AG04450 (cell line): ENCODE measurements at regions not wholly inside any gene's neighbourhood (a gene's known extent, or its start where the extent isn't known, plus 50 kb on each side); places are given as distances from the start of the nearest gene placed in this dataset.

Experiments
- CTCF ChIA-PET: fragments of 300-600, 350-600 bp; formaldehyde crosslinking; extraction: SDS; loops from one replicate; lab custom pipeline; 2022; ENCODE audit warnings: antibody characterized with exemption, inconsistent platforms; lab: Charles Lee
- POLR2A ChIA-PET: fragments of 350-600 bp; formaldehyde crosslinking; extraction: SDS; loops from one replicate; lab custom pipeline; 2021; ENCODE audit warnings: antibody characterized with exemption, inconsistent platforms; lab: Yijun Ruan, JAX
- DNase-seq: peaks from one replicate; pipeline ENCODE4 v3.0.0-alpha.2; 2011; ENCODE audit warnings: low read depth, low spot score
- H3K27ac ChIP-seq: one replicate; pipeline ENCODE4 v1.5.1; 2012; ENCODE audit warnings: low read depth, low read length, control low read depth
- H3K27me3 ChIP-seq: one replicate; pipeline ENCODE4 v1.6.0; 2012; ENCODE audit warnings: low read length; ENCODE audit not compliant: control insufficient read depth, insufficient read depth
- H3K4me3 ChIP-seq: 2 replicates; pipeline ENCODE4 v1.5.1; 2011; ENCODE audit warnings: mild to moderate bottlenecking, low read depth, low read length, control low read depth
- H3K9me3 ChIP-seq: 2 replicates; pipeline ENCODE4 v1.5.1; 2012; ENCODE audit warnings: low read length; ENCODE audit not compliant: control insufficient read depth, insufficient read depth
- TF ChIP-seq, protein P1 (sequence below): IDR thresholded peaks from 2 replicates; pipeline ENCODE4 v1.5.1; 2011; ENCODE audit warnings: low read depth, low read length, control low read depth, inconsistent platforms

GRCh38 chr1:63024132-63024531 lies 240.2 kb downstream of the ATG4C start:
- ChIA-PET CTCF (no interaction called here), POLR2A (no interaction called here)
- Histone ChIP-seq H3K4me3 (no peak overlapping the region), H3K27me3 (no peaks in the 10 kb centered on the region), H3K9me3 (no peaks in the 10 kb centered on the region), H3K27ac (no peak overlapping the region)
- no peak for DNase-seq
- TF ChIP-seq, protein P1, sequence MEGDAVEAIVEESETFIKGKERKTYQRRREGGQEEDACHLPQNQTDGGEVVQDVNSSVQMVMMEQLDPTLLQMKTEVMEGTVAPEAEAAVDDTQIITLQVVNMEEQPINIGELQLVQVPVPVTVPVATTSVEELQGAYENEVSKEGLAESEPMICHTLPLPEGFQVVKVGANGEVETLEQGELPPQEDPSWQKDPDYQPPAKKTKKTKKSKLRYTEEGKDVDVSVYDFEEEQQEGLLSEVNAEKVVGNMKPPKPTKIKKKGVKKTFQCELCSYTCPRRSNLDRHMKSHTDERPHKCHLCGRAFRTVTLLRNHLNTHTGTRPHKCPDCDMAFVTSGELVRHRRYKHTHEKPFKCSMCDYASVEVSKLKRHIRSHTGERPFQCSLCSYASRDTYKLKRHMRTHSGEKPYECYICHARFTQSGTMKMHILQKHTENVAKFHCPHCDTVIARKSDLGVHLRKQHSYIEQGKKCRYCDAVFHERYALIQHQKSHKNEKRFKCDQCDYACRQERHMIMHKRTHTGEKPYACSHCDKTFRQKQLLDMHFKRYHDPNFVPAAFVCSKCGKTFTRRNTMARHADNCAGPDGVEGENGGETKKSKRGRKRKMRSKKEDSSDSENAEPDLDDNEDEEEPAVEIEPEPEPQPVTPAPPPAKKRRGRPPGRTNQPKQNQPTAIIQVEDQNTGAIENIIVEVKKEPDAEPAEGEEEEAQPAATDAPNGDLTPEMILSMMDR = no peak

DNA sequence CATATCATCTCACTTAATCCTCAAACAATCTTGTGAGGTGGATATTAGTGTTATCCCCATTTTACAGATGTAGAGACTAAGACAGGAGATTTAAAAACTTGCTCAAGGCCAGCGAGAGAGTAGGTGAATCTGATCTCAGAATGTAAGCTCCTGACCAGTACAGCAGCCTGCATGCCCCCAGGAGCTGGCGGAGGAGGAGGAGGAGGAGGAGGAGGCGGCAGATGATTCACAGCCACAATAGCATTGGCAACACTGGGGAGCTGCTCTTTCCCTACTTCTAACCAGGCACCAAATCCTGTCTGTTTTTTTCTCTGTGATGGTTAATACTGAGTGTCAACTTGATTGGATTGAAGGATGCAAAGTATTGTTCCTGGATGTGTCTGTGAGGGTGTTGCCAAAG lies 243.2 kb downstream of the ATG4C start:
- Histone ChIP-seq H3K9me3 (no peaks in the 10 kb centered on the region), H3K27me3 (no peaks in the 10 kb centered on the region), H3K4me3 (no peak overlapping the region), H3K27ac (no peak overlapping the region)
- no peak for DNase-seq
- CTCF ChIA-PET = interaction anchor here (0.5 kb wide), 1 partner anchor 254 kb away, joined by 3 read pairs; no protein-coding TSS in a partner anchor
- TF ChIP-seq, protein P1 = no peak
- POLR2A ChIA-PET = no interaction called here

DNA sequence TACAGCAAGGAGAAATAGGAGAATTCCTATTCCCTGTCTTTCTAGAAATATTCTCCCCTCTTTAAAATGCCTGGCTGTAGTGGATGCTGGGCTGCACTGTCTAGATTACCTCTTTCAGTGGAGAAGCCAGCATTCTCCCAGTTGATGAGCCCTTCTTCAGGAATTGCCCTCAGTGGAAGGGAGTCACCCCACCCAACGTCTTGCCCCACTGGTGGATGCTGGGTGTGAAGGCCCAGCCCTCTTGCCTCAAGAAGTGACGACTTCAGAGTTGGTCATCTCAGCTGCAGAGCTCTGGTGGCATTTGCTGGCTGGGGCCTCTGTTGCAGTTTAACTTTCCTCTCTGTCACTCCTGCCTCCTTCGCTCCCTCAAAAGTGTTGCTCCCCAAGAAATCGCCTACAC lies 248.2 kb downstream of the ATG4C start:
- no peak overlapping the region for H3K4me3 ChIP-seq
- TF ChIP-seq, protein P1 = no peak
- CTCF ChIA-PET = no interaction called here
- H3K27ac ChIP-seq = no peak overlapping the region
- H3K9me3 ChIP-seq = no peaks in the 10 kb centered on the region
- POLR2A ChIA-PET = no interaction called here
- H3K27me3 ChIP-seq = no peaks in the 10 kb centered on the region
- DNase-seq = no peak

GRCh38 chr1:63033211-63033610 lies 249.3 kb downstream of the ATG4C start:
- Histone ChIP-seq H3K4me3 (no peak overlapping the region), H3K9me3 (no peaks in the 10 kb centered on the region), H3K27me3 (no peaks in the 10 kb centered on the region), H3K27ac (no peak overlapping the region)
- ChIA-PET POLR2A (no interaction called here), CTCF (no interaction called here)
- no peak for DNase-seq
- TF ChIP-seq, protein P1 = no peak

DNA sequence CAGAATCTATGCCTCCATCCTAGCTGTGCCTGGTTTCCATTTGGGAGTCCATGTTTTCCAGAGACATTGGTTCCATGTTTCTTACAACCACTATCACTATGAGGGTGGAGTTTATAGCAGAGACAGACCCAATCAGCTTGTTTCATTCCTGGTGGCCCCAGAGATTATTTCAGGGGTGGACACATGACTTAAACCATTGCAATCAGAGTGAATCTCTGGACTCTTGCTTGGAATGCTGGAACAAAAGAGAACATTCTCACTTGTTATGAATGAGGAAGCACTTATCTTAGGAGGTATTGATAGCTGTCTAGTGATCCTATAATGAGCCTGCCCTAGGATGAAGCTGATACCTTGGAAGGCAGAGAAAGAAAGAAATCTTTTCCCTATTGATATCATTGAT lies 250.3 kb downstream of the ATG4C start:
- Histone ChIP-seq H3K27ac (no peak overlapping the region), H3K9me3 (no peaks in the 10 kb centered on the region), H3K4me3 (no peak overlapping the region), H3K27me3 (no peaks in the 10 kb centered on the region)
- TF ChIP-seq, protein P1 = no peak
- DNase-seq = no peak
- ChIA-PET POLR2A (no interaction called here), CTCF (interaction anchor here (0.7 to 0.9 kb wide), 2 partner anchors 11 to 192 kb away, joined by 3 to 5 read pairs; no protein-coding TSS in a partner anchor)
